Muscle layer of duodenum (tissue), 2 donors: ENCODE measurements at regions not wholly inside any gene's neighbourhood (a gene's known extent, or its start where the extent isn't known, plus 50 kb on each side); places are given as distances from the start of the nearest gene placed in this dataset.
"Not testable (repeated sequence)": the region's sequence is repeated elsewhere in the genome, so short reads cannot be mapped to it uniquely, and the experiment has no call there.

Experiments
- H3K27ac ChIP-seq: one replicate; pipeline ENCODE4 v1.7.0; 2013; ENCODE audit warnings: mild to moderate bottlenecking, low read length
- H3K27me3 ChIP-seq: one replicate; pipeline ENCODE4 v1.7.0; 2013; ENCODE audit warnings: low read depth, mild to moderate bottlenecking, control low read depth, low read length
- H3K36me3 ChIP-seq, 2 donors: one replicate each; pipeline ENCODE4 v1.7.0; 2013; ENCODE audit warnings: low read length in 2 of 2, control low read depth in 1 of 2, mild to moderate bottlenecking in 1 of 2; ENCODE audit not compliant: insufficient read depth in 2 of 2, control insufficient read depth in 1 of 2
- H3K4me1 ChIP-seq, 2 donors: one replicate each; pipeline ENCODE4 v1.7.0; 2013; ENCODE audit warnings: low read length in 2 of 2, mild to moderate bottlenecking in 2 of 2, control low read depth in 1 of 2, moderate library complexity in 1 of 2; ENCODE audit not compliant: insufficient read depth in 2 of 2, control insufficient read depth in 1 of 2
- H3K4me3 ChIP-seq, 2 donors: one replicate each; pipeline ENCODE4 v1.7.0; 2013; ENCODE audit warnings: low read length in 2 of 2, low read depth in 1 of 2, mild to moderate bottlenecking in 1 of 2
- H3K9me3 ChIP-seq, 2 donors: one replicate each; pipeline ENCODE4 v1.7.0; 2013; ENCODE audit warnings: low read length in 2 of 2, control low read depth in 1 of 2, mild to moderate bottlenecking in 1 of 2; ENCODE audit not compliant: control insufficient read depth in 1 of 2
- donor health status: healthy.

DNA sequence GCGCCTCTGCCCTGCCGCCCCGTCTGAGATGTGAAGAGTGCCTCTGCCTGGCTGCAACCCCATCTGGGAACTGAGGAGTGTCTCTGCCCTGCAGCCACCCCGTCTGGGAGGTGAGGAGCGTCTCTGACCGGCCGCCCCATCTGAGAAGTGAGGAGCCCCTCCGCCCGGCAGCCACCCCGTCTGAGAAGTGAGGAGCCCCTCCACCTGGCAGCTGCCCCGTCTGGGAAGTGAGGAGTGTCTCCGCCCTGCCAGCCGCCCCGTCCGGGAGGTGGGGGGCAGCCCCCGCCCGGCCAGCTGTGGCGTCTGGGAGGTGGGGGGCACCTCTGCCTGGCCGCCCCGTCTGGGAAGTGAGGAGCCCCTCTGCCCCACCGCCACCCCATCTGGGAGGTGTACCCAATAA is 110.4 kb downstream of the PRKAB2 start:
- H3K36me3 ChIP-seq, H3K27me3 ChIP-seq, H3K4me3 ChIP-seq, H3K27ac ChIP-seq, H3K9me3 ChIP-seq, H3K4me1 ChIP-seq: not testable (repeated sequence)

DNA sequence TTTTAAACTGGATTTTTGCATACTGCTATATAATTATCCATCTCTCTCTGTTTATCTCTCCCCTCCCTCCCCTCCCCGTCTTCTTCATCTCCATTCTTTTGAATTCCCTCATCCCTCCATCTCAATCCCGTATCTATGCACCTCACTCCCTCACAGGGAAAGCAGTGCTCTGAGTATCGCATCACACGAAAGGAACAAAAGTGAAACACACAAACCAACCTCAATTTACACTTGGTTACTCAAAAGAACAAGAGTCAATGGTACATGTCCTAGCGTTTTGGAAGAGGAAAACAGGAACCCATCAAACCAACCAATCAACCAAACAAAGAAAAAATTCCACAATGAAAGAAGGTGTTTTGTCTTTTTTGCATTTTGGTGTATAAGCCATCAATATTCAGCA is 115.1 kb downstream of the NBPF12 start:
- H3K27me3 ChIP-seq, result no peaks in the 10 kb centered on the region
- H3K4me3 ChIP-seq, result no peak overlapping the region
- no peaks in the 10 kb centered on the region for H3K36me3 ChIP-seq
- H3K9me3 ChIP-seq, result peaks cover 0 to 3% of the 10 kb centered on the region in 2 donors
- no peaks in the 10 kb centered on the region for H3K4me1 ChIP-seq
- H3K27ac ChIP-seq, result no peak overlapping the region

DNA sequence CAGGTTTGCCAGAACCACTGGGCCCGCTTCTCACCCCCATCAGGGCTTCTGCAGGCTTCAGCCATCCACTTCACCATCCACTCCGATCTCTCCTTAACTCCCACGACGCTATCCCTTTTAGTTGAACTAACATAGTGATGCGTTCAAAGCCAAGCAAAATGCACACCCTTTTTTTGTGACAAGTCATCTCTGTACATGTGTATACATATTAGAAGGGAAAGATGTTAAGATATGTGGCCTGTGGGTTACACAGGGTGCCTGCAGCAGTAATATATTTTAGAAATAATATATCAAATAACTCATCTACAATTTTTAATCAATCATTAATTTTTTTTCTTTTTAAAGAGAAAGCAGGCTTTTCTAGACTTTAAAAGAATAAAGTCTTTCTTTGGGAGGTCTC is 114.6 kb downstream of the NBPF12 start:
- Histone ChIP-seq H3K9me3 (peaks cover 0 to 2% of the 10 kb centered on the region in 2 donors), H3K36me3 (no peaks in the 10 kb centered on the region)

GRCh38 chr1:147052143-147052542 is 114.0 kb downstream of the NBPF12 start:
- no peaks in the 10 kb centered on the region for H3K36me3 ChIP-seq
- H3K4me3 ChIP-seq, result no peak overlapping the region
- no peaks in the 10 kb centered on the region for H3K4me1 ChIP-seq
- H3K27ac ChIP-seq, result no peak overlapping the region
- H3K27me3 ChIP-seq, result no peaks in the 10 kb centered on the region
- no peaks in the 10 kb centered on the region for H3K9me3 ChIP-seq

More for the DNA sequence above, 114.6 kb downstream of the NBPF12 start:
- H3K4me1 ChIP-seq, result no peaks in the 10 kb centered on the region
- H3K4me3 ChIP-seq, result no peak overlapping the region
- H3K27me3 ChIP-seq, result no peaks in the 10 kb centered on the region
- H3K27ac ChIP-seq, result no peak overlapping the region

- Histone ChIP-seq H3K9me3 (no peaks in the 10 kb centered on the region), H3K4me3 (no peak overlapping the region), H3K27me3 (no peaks in the 10 kb centered on the region), H3K36me3 (no peaks in the 10 kb centered on the region), H3K27ac (no peak overlapping the region), H3K4me1 (no peaks in the 10 kb centered on the region)
These were observed 113.0 kb downstream of the NBPF12 start for GRCh38 chr1:147051136-147051535.

GRCh38 chr1:147050654-147051053 is 112.5 kb downstream of the NBPF12 start:
- H3K9me3 ChIP-seq, result no peaks in the 10 kb centered on the region
- no peak overlapping the region for H3K4me3 ChIP-seq
- no peak overlapping the region for H3K27ac ChIP-seq
- H3K27me3 ChIP-seq, result no peaks in the 10 kb centered on the region
- no peaks in the 10 kb centered on the region for H3K36me3 ChIP-seq
- H3K4me1 ChIP-seq, result no peaks in the 10 kb centered on the region

GRCh38 chr1:147046863-147047394 is 108.8 kb downstream of the NBPF12 start:
- H3K4me3 ChIP-seq, H3K36me3 ChIP-seq, H3K27ac ChIP-seq, H3K27me3 ChIP-seq, H3K9me3 ChIP-seq, H3K4me1 ChIP-seq: not testable (repeated sequence)

GRCh38 chr1:147046189-147046862 is 108.2 kb downstream of the NBPF12 start:
- Histone ChIP-seq H3K27ac (no peak overlapping the region), H3K9me3 (no peaks in the 10 kb centered on the region), H3K27me3 (no peaks in the 10 kb centered on the region), H3K4me1 (no peaks in the 10 kb centered on the region), H3K4me3 (no peak overlapping the region), H3K36me3 (no peaks in the 10 kb centered on the region)
